A673 (cell line): ENCODE measurements at regions not wholly inside any gene's neighbourhood (a gene's known extent, or its start where the extent isn't known, plus 50 kb on each side); places are given as distances from the start of the nearest gene placed in this dataset.

Experiments
- CTCF ChIP-seq: fragments of 300-800, 200-600 bp; sonication (generic); conservative IDR thresholded peaks from 2 replicates; pipeline ENCODE4 v1.5.1; 2017; ENCODE audit warnings: low read depth, mild to moderate bottlenecking, antibody characterized with exemption, low read length, moderate library complexity, mixed read lengths
- EZH2 ChIP-seq: fragments of 200-600 bp; sonication (generic); IDR thresholded peaks from 2 replicates; pipeline ENCODE4 v1.6.1; 2017; ENCODE audit warnings: borderline replicate concordance, low read depth, mild to moderate bottlenecking, mixed read lengths, antibody characterized with exemption, low read length; ENCODE audit not compliant: poor library complexity, severe bottlenecking

- TF ChIP-seq CTCF, result no peak
- TF ChIP-seq EZH2, result no peak
Measured at GRCh38 chr7:149607683-149608082, 110.1 kb upstream of the ZNF746 start.
